Suppressor macrophage treated with lipopolysaccharide for 1 hour (primary cell): ENCODE measurements at regions not wholly inside any gene's neighbourhood (a gene's known extent, or its start where the extent isn't known, plus 50 kb on each side); places are given as distances from the start of the nearest gene placed in this dataset.

Experiments used
- DNase-seq, 3 donors: peaks; one replicate each; pipeline ENCODE4 v3.0.0-alpha.2; 2020 to 2022

- DNase-seq, result no peak
Measured at GRCh38 chr3:76083992-76084391, 298.6 kb upstream of the ZNF717 start.

GRCh38 chr3:76096036-76096435 is 310.7 kb upstream of the ZNF717 start:
- no peak for DNase-seq

- DNase-seq, result no peak
Measured at GRCh38 chr3:76096836-76097588, 311.7 kb upstream of the ZNF717 start.

- no peak for DNase-seq
Measured at GRCh38 chr3:76097589-76097969, 312.2 kb upstream of the ZNF717 start.

- DNase-seq, result no peak
Measured at GRCh38 chr3:76099956-76100355, 314.6 kb upstream of the ZNF717 start.

- DNase-seq, result peak; percentile 15 to 42 (median 26)
Measured at GRCh38 chr3:76107935-76108570, 322.7 kb upstream of the ZNF717 start.

- DNase-seq, result no peak
Measured at GRCh38 chr3:76111808-76112207, 326.5 kb upstream of the ZNF717 start.

- peak in 1 of 3 donors; percentile 16 for DNase-seq
Measured at GRCh38 chr3:76122007-76122406, 336.7 kb upstream of the ZNF717 start.

- DNase-seq, result no peak
Measured at GRCh38 chr3:76129441-76129840, 344.1 kb upstream of the ZNF717 start.

GRCh38 chr3:76131396-76132153 is 346.2 kb upstream of the ZNF717 start:
- DNase-seq, result no peak

- DNase-seq, result no peak
Measured at GRCh38 chr3:76132154-76132470, 346.8 kb upstream of the ZNF717 start.

GRCh38 chr3:76134166-76134565 is 348.8 kb upstream of the ZNF717 start:
- DNase-seq, result no peak

GRCh38 chr3:76138921-76139320 is 353.6 kb upstream of the ZNF717 start:
- no peak for DNase-seq

- no peak for DNase-seq
Measured at GRCh38 chr3:76147846-76148245, 362.5 kb upstream of the ZNF717 start.

- no peak for DNase-seq
Measured at GRCh38 chr3:76152028-76152427, 366.7 kb upstream of the ZNF717 start.

- DNase-seq, result no peak
Measured at GRCh38 chr3:76161856-76162255, 376.5 kb upstream of the ZNF717 start.

GRCh38 chr3:76171647-76172046 is 386.3 kb upstream of the ZNF717 start:
- no peak for DNase-seq

- DNase-seq, result no peak
Measured at GRCh38 chr3:76177610-76178009, 392.3 kb upstream of the ZNF717 start.

- DNase-seq, result no peak
Measured at GRCh38 chr3:76178412-76178811, 393.1 kb upstream of the ZNF717 start.

- no peak for DNase-seq
Measured at GRCh38 chr3:76181213-76181612, 395.9 kb upstream of the ZNF717 start.

GRCh38 chr3:76198086-76198485 is 412.7 kb upstream of the ZNF717 start:
- no peak for DNase-seq

GRCh38 chr3:76199382-76199781 is 414.0 kb upstream of the ZNF717 start:
- DNase-seq, result no peak

- DNase-seq, result no peak
Measured at GRCh38 chr3:76203578-76203977, 418.2 kb upstream of the ZNF717 start.

GRCh38 chr3:76206346-76206745 is 421.0 kb upstream of the ZNF717 start:
- DNase-seq, result no peak
